ENCODE measurements at regions not wholly inside any gene's neighbourhood (a gene's known extent, or its start where the extent isn't known, plus 50 kb on each side); places are given as distances from the start of the nearest gene placed in this dataset.

GRCh38 chr2:240364961-240365775 is 70.3 kb upstream of the GPC1 start:
- H3K9me3 Mint-ChIP-seq, result peaks cover 12% of the 10 kb centered on the region
- no peak for TF ChIP-seq CTCF (conservative IDR thresholded peaks at IDR 0.05)
- peaks cover 10% of the 10 kb centered on the region for H3K4me1 Mint-ChIP-seq (ENCODE audit: unreplicated experiment)
- H3K27me3 Mint-ChIP-seq, result no peaks in the 10 kb centered on the region
- H3K27ac Mint-ChIP-seq, result no peak overlapping the region
- H3K36me3 Mint-ChIP-seq, result no peaks in the 10 kb centered on the region
- DNase-seq (ENCODE audit: extremely low spot score, unreplicated experiment), result no peak
- H3K4me3 Mint-ChIP-seq, result no peak overlapping the region

- DNase-seq (ENCODE audit: extremely low spot score, unreplicated experiment), result no peak
- Mint-ChIP-seq H3K36me3 (no peaks in the 10 kb centered on the region), H3K27me3 (no peaks in the 10 kb centered on the region), H3K9me3 (peaks cover 4% of the 10 kb centered on the region), H3K4me1 (ENCODE audit: unreplicated experiment) (peaks cover 10% of the 10 kb centered on the region), H3K4me3 (no peak overlapping the region), H3K27ac (no peak overlapping the region)
- TF ChIP-seq CTCF (conservative IDR thresholded peaks at IDR 0.05), result no peak
Observed at GRCh38 chr2:240365971-240366471, 69.4 kb upstream of the GPC1 start.

- no peaks in the 10 kb centered on the region for H3K36me3 Mint-ChIP-seq
- H3K27ac Mint-ChIP-seq, result no peak overlapping the region
- no peak for DNase-seq (ENCODE audit: extremely low spot score, unreplicated experiment)
- peaks cover 10% of the 10 kb centered on the region for H3K4me1 Mint-ChIP-seq (ENCODE audit: unreplicated experiment)
- no peak overlapping the region for H3K4me3 Mint-ChIP-seq
- no peak for TF ChIP-seq CTCF (conservative IDR thresholded peaks at IDR 0.05)
- H3K27me3 Mint-ChIP-seq, result no peaks in the 10 kb centered on the region
- no peaks in the 10 kb centered on the region for H3K9me3 Mint-ChIP-seq
Observed at GRCh38 chr2:240366901-240367300, 68.6 kb upstream of the GPC1 start.

GRCh38 chr2:240367721-240368120 is 67.7 kb upstream of the GPC1 start:
- no peaks in the 10 kb centered on the region for H3K27me3 Mint-ChIP-seq
- no peaks in the 10 kb centered on the region for H3K36me3 Mint-ChIP-seq
- no peak for TF ChIP-seq CTCF (conservative IDR thresholded peaks at IDR 0.05)
- H3K9me3 Mint-ChIP-seq, result no peaks in the 10 kb centered on the region
- H3K27ac Mint-ChIP-seq, result no peak overlapping the region
- peaks cover 10% of the 10 kb centered on the region for H3K4me1 Mint-ChIP-seq (ENCODE audit: unreplicated experiment)
- no peak overlapping the region for H3K4me3 Mint-ChIP-seq
- no peak for DNase-seq (ENCODE audit: extremely low spot score, unreplicated experiment)

GRCh38 chr2:240368781-240369331 is 66.6 kb upstream of the GPC1 start:
- Mint-ChIP-seq H3K9me3 (no peaks in the 10 kb centered on the region), H3K27ac (no peak overlapping the region), H3K27me3 (no peaks in the 10 kb centered on the region), H3K4me3 (no peak overlapping the region), H3K36me3 (no peaks in the 10 kb centered on the region), H3K4me1 (ENCODE audit: unreplicated experiment) (peaks cover 8% of the 10 kb centered on the region)
- no peak for DNase-seq (ENCODE audit: extremely low spot score, unreplicated experiment)
- TF ChIP-seq CTCF (conservative IDR thresholded peaks at IDR 0.05), result no peak

Data from type B pancreatic cell (in vitro differentiated cells).